Keratinocyte (primary cell): ENCODE measurements at regions not wholly inside any gene's neighbourhood (a gene's known extent, or its start where the extent isn't known, plus 50 kb on each side); places are given as distances from the start of the nearest gene placed in this dataset.

Source experiments
- CTCF ChIP-seq, 3 experiments: IDR thresholded peaks in 1 of 3; conservative IDR thresholded peaks in 1 of 3; optimal IDR thresholded peaks in 1 of 3; 2 replicates in 2 of 3; 3 replicates in 1 of 3; pipeline versions ENCODE3 to v1.5.1; 2011; ENCODE audit warnings: low read length in 3 of 3, mild to moderate bottlenecking in 3 of 3, moderate library complexity in 2 of 3, control low read depth in 1 of 3, inconsistent platforms in 1 of 3; ENCODE audit not compliant: insufficient read depth in 2 of 3; ENCODE audit errors: extremely low read depth in 1 of 3
- EZH2 ChIP-seq: IDR thresholded peaks from one replicate; pipeline ENCODE4 v1.6.1; 2012; ENCODE audit warnings: inconsistent platforms, mild to moderate bottlenecking, low read length, moderate library complexity

GRCh38 chr10:94122211-94122610 lies 128.5 kb downstream of the PLCE1 start:
- TF ChIP-seq CTCF (optimal IDR thresholded peaks at IDR 0.05 in 1 of 3, IDR thresholded peaks at IDR 0.05 in 1 of 3, conservative IDR thresholded peaks at IDR 0.05 in 1 of 3; ENCODE audit: extremely low read depth in 1 of 3, insufficient read depth in 2 of 3, low read length in 3 of 3) (no peak), EZH2 (no peak)
